BE2C (cell line): ENCODE measurements at regions not wholly inside any gene's neighbourhood (a gene's known extent, or its start where the extent isn't known, plus 50 kb on each side); places are given as distances from the start of the nearest gene placed in this dataset.

Experiments
- DNase-seq: peaks from one replicate; pipeline ENCODE4 v3.0.0-alpha.2; 2020
- H3K27me3 ChIP-seq: fragments of 250-450 bp; sonication (Bioruptor Pico); 2 replicates; pipeline ENCODE4 v1.5.1; 2020; ENCODE audit warnings: mild to moderate bottlenecking
- H3K36me3 ChIP-seq: fragments of 250-450 bp; sonication (Bioruptor Pico); 2 replicates; pipeline ENCODE4 v1.5.1; 2020; ENCODE audit warnings: mild to moderate bottlenecking
- H3K4me1 ChIP-seq: fragments of 250-450 bp; sonication (Bioruptor Pico); 2 replicates; pipeline ENCODE4 v1.5.1; 2020
- H3K4me3 ChIP-seq: 2 replicates; pipeline ENCODE4 v1.5.1; 2011; ENCODE audit warnings: low read depth, low read length
- H3K9me3 ChIP-seq: fragments of 250-450 bp; sonication (Bioruptor Pico); 2 replicates; pipeline ENCODE4 v1.5.1; 2020
- TF ChIP-seq, protein P1 (sequence below): IDR thresholded peaks from 2 replicates; pipeline ENCODE4 v1.5.1; 2012; ENCODE audit warnings: mild to moderate bottlenecking, low read depth, low read length

DNA sequence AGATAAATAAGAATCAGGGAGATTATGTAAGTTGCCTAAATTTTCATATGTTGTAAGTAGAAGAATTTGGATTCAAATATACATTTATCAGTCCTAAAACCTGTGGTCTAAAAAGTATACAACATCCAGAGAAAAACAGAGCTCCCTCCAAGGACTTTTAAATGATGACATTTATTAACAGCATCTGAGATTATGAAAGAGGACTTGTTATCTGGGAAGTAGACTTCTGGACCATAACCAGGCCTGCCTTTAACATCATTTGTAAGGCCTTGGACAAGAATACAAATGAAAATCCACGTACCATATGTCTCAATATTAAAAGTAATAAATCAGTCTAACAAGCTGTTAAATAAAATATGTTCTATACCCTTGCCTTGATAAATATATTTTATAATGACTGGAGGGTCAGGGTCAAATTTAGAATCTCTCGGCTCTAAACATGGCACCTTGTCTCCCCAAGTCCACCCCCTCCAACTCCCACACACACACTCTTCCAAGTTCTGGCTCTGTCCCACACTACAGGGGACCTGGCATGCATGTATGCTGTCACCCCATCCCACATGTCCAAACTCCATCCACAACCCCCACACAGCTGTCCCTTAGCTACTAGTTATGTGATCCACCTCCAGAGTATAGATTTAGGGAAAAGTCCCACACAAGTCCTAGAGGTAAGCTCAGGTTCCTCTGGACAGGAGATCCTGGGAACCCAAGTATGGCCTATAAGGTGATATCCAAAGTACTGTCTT is 382.6 kb downstream of the CDH2 start:
- no peaks in the 10 kb centered on the region for H3K36me3 ChIP-seq
- TF ChIP-seq, protein P1, sequence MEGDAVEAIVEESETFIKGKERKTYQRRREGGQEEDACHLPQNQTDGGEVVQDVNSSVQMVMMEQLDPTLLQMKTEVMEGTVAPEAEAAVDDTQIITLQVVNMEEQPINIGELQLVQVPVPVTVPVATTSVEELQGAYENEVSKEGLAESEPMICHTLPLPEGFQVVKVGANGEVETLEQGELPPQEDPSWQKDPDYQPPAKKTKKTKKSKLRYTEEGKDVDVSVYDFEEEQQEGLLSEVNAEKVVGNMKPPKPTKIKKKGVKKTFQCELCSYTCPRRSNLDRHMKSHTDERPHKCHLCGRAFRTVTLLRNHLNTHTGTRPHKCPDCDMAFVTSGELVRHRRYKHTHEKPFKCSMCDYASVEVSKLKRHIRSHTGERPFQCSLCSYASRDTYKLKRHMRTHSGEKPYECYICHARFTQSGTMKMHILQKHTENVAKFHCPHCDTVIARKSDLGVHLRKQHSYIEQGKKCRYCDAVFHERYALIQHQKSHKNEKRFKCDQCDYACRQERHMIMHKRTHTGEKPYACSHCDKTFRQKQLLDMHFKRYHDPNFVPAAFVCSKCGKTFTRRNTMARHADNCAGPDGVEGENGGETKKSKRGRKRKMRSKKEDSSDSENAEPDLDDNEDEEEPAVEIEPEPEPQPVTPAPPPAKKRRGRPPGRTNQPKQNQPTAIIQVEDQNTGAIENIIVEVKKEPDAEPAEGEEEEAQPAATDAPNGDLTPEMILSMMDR, result no peak
- no peaks in the 10 kb centered on the region for H3K27me3 ChIP-seq
- no peak for DNase-seq
- H3K4me1 ChIP-seq, result no peaks in the 10 kb centered on the region; the same call in 1 of the 2 replicates
- H3K9me3 ChIP-seq, result no peaks in the 10 kb centered on the region
- H3K4me3 ChIP-seq, result no peak overlapping the region

- TF ChIP-seq, protein P1, result no peak
- Histone ChIP-seq H3K4me1 (no peaks in the 10 kb centered on the region; the same call in 1 of the 2 replicates), H3K4me3 (no peak overlapping the region), H3K27me3 (no peaks in the 10 kb centered on the region), H3K36me3 (no peaks in the 10 kb centered on the region), H3K9me3 (no peaks in the 10 kb centered on the region)
- DNase-seq, result no peak
Observed at GRCh38 chr18:27793013-27793785, 383.7 kb downstream of the CDH2 start.

GRCh38 chr18:27789406-27789805 is 387.5 kb downstream of the CDH2 start:
- Histone ChIP-seq H3K4me3 (no peak overlapping the region), H3K36me3 (no peaks in the 10 kb centered on the region), H3K4me1 (no peaks in the 10 kb centered on the region; the same call in 1 of the 2 replicates), H3K9me3 (no peaks in the 10 kb centered on the region), H3K27me3 (no peaks in the 10 kb centered on the region)
- no peak for DNase-seq
- TF ChIP-seq, protein P1, result no peak

GRCh38 chr18:27787547-27787946 is 389.4 kb downstream of the CDH2 start:
- TF ChIP-seq, protein P1, result no peak
- H3K4me3 ChIP-seq, result no peak overlapping the region
- H3K9me3 ChIP-seq, result no peaks in the 10 kb centered on the region

DNA sequence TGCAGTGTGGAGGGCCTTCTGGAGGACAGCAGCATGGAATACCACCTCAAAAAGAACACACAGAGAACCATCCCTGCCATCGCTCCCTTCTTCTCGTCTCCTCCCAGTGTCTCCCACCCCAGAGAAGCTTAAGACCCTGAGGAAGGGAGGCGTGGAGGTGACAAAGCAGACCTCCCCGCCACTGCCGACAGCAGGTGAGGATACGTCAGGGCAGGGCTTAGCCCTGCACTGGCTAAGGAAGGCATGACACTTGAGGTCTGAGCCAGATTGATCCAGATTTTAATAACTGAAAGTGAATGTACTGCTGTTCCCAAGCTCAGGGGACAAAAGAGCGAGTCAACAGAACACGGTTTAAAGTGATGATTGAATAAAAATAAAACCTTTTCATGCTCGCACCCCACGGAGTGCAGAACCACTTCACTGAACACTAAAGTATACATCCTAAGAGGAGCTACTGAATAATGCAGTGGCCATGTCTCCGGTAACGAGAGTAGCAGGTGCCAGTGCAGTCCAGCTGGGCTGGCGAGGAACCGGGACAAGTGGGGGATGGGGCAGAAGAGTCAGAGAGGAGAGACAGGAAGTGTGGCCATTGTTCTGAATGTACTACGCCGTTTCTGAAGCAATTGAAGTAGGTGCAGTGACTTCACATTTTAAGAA is 391.0 kb downstream of the CDH2 start:
- DNase-seq, result no peak
- Histone ChIP-seq H3K9me3 (no peaks in the 10 kb centered on the region), H3K4me3 (no peak overlapping the region), H3K4me1 (no peaks in the 10 kb centered on the region), H3K36me3 (no peaks in the 10 kb centered on the region), H3K27me3 (no peaks in the 10 kb centered on the region)
- TF ChIP-seq, protein P1, result no peak

More at GRCh38 chr18:27787547-27787946, 389.4 kb downstream of the CDH2 start:
- H3K36me3 ChIP-seq, result no peaks in the 10 kb centered on the region
- H3K27me3 ChIP-seq, result no peaks in the 10 kb centered on the region
- H3K4me1 ChIP-seq, result no peaks in the 10 kb centered on the region
- no peak for DNase-seq
